Prostate gland (tissue), 2 donors: ENCODE measurements at regions not wholly inside any gene's neighbourhood (a gene's known extent, or its start where the extent isn't known, plus 50 kb on each side); places are given as distances from the start of the nearest gene placed in this dataset.

Source experiments
- DNase-seq: peaks from one replicate; pipeline ENCODE4 v3.0.0-alpha.2; 2019; ENCODE audit warnings: low spot score
- H3K27ac ChIP-seq, 2 donors: fragments of 200-600 bp; sonication (generic); 2 replicates each; pipeline ENCODE4 v1.5.1; 2017 to 2019
- H3K27me3 ChIP-seq: fragments of 200-600 bp; sonication (generic); replicated peaks from 2 replicates; pipeline ENCODE4 v1.5.1; 2019; ENCODE audit not compliant: insufficient read depth
- H3K36me3 ChIP-seq, 2 donors: fragments of 200-600 bp; sonication (generic); 1 replicate in 1 of 2; 2 replicates in 1 of 2; pipeline versions ENCODE4 v1.5.1 to v1.8.1; 2017 to 2019
- H3K4me1 ChIP-seq: fragments of 200-600 bp; sonication (generic); replicated peaks from 2 replicates; pipeline ENCODE4 v1.5.1; 2019
- H3K4me3 ChIP-seq, 2 donors: fragments of 200-600 bp; sonication (generic); 2 replicates each; pipeline ENCODE4 v1.5.1; 2017 to 2019
- H3K9me3 ChIP-seq: fragments of 200-600 bp; sonication (generic); 2 replicates; pipeline ENCODE4 v1.5.1; 2017
- CTCF ChIP-seq, 4 experiments: fragments of 200-600 bp in 2 of 4; fragments of 450-650 bp in 2 of 4; sonication (generic) in 2 of 4; IDR thresholded peaks; 1 replicate in 3 of 4; 2 replicates in 1 of 4; pipeline ENCODE4 v1.5.1; 2016 to 2019; ENCODE audit warnings: antibody characterized with exemption in 4 of 4, mild to moderate bottlenecking in 2 of 4, moderate library complexity in 2 of 4
- POLR2A ChIP-seq: fragments of 450-650 bp; IDR thresholded peaks from one replicate; pipeline ENCODE4 v1.6.1; 2016; ENCODE audit warnings: antibody characterized with exemption, mild to moderate bottlenecking
- POLR2AphosphoS5 ChIP-seq: sonication (generic); formaldehyde crosslinking; IDR thresholded peaks from one replicate; pipeline ENCODE4 v1.6.1; 2017; ENCODE audit warnings: antibody characterized with exemption
- WGBS: methylation state at CpG from one replicate; pipeline ENCODE4 v1.1.5; 2018; 5-methylcytosine and 5-hydroxymethylcytosine counted together
- intact Hi-C: fragments of 100-400 bp; cut with DNase I; formaldehyde crosslinking; loops from one replicate; pipeline ENCODE4 v1.14.2; 2022

- WGBS: 71% methylated on average over 1 of the region's 1 CpG
Measured at GRCh38 chr3:22319446-22319845, 568.4 kb upstream of the ZNF385D start.

GRCh38 chr3:22322861-22323260 is 571.9 kb upstream of the ZNF385D start:
- intact Hi-C loops: no loop called here
- Histone ChIP-seq H3K27ac (no peak overlapping the region), H3K27me3 (no peaks in the 10 kb centered on the region), H3K9me3 (no peaks in the 10 kb centered on the region), H3K4me1 (no peaks in the 10 kb centered on the region), H3K4me3 (no peak overlapping the region), H3K36me3 (no peaks in the 10 kb centered on the region)
- TF ChIP-seq CTCF (IDR thresholded peaks at IDR 0.05) (no peak), POLR2A (no peak), POLR2AphosphoS5 (no peak)
- DNase-seq: no peak
- 50% methylated on average over 4 of the region's 4 CpGs for WGBS

More at GRCh38 chr3:22319446-22319845, 568.4 kb upstream of the ZNF385D start:
- no peak overlapping the region for H3K4me3 ChIP-seq
- H3K9me3 ChIP-seq: no peaks in the 10 kb centered on the region
- no peaks in the 10 kb centered on the region for H3K36me3 ChIP-seq
- H3K27ac ChIP-seq: no peak overlapping the region
- intact Hi-C loops: no loop called here
- no peak for TF ChIP-seq POLR2AphosphoS5
- TF ChIP-seq CTCF (IDR thresholded peaks at IDR 0.05): no peak
- TF ChIP-seq POLR2A: no peak
- H3K27me3 ChIP-seq: no peaks in the 10 kb centered on the region
- DNase-seq: no peak
- no peaks in the 10 kb centered on the region for H3K4me1 ChIP-seq

GRCh38 chr3:22326305-22326704 is 575.3 kb upstream of the ZNF385D start:
- H3K4me1 ChIP-seq: no peaks in the 10 kb centered on the region
- no peaks in the 10 kb centered on the region for H3K9me3 ChIP-seq
- TF ChIP-seq POLR2A: no peak
- TF ChIP-seq CTCF (IDR thresholded peaks at IDR 0.05): no peak
- TF ChIP-seq POLR2AphosphoS5: no peak
- no peak for DNase-seq
- intact Hi-C loops: no loop called here
- H3K4me3 ChIP-seq: no peak overlapping the region
- no peaks in the 10 kb centered on the region for H3K27me3 ChIP-seq
- H3K36me3 ChIP-seq: no peaks in the 10 kb centered on the region
- H3K27ac ChIP-seq: no peak overlapping the region
- 58% methylated on average over 3 of the region's 3 CpGs for WGBS

- Histone ChIP-seq H3K27ac (no peak overlapping the region), H3K9me3 (no peaks in the 10 kb centered on the region), H3K4me1 (no peaks in the 10 kb centered on the region), H3K36me3 (no peaks in the 10 kb centered on the region), H3K27me3 (no peaks in the 10 kb centered on the region), H3K4me3 (no peak overlapping the region)
- WGBS: 82% methylated on average over 1 of the region's 1 CpG
- TF ChIP-seq CTCF (IDR thresholded peaks at IDR 0.05) (no peak), POLR2AphosphoS5 (no peak), POLR2A (no peak)
- no peak for DNase-seq
- intact Hi-C loops: no loop called here
Measured at GRCh38 chr3:22334996-22335395, 584.0 kb upstream of the ZNF385D start.

- Histone ChIP-seq H3K27me3 (no peaks in the 10 kb centered on the region), H3K4me1 (no peaks in the 10 kb centered on the region), H3K36me3 (no peaks in the 10 kb centered on the region), H3K9me3 (no peaks in the 10 kb centered on the region), H3K4me3 (no peak overlapping the region), H3K27ac (no peak overlapping the region)
- 48% methylated on average over 3 of the region's 3 CpGs for WGBS
- TF ChIP-seq CTCF (IDR thresholded peaks at IDR 0.05): no peak
- no peak for TF ChIP-seq POLR2A
- no peak for TF ChIP-seq POLR2AphosphoS5
- no peak for DNase-seq
- intact Hi-C loops: no loop called here
Measured at GRCh38 chr3:22349215-22349851, 598.3 kb upstream of the ZNF385D start.
